NCI-H187 (cell line): ENCODE measurements at regions not wholly inside any gene's neighbourhood (a gene's known extent, or its start where the extent isn't known, plus 50 kb on each side); places are given as distances from the start of the nearest gene placed in this dataset.
A peak's percentile ranks its signal among the peaks of the same experiment; 100 is the strongest.
"Not testable (repeated sequence)": the region's sequence is repeated elsewhere in the genome, so short reads cannot be mapped to it uniquely, and the experiment has no call there.

Source experiments
- DNase-seq, 2 experiments: peaks; one replicate each; lab custom pipeline; 2025; lab: John Stamatoyannopoulos, UW

DNA sequence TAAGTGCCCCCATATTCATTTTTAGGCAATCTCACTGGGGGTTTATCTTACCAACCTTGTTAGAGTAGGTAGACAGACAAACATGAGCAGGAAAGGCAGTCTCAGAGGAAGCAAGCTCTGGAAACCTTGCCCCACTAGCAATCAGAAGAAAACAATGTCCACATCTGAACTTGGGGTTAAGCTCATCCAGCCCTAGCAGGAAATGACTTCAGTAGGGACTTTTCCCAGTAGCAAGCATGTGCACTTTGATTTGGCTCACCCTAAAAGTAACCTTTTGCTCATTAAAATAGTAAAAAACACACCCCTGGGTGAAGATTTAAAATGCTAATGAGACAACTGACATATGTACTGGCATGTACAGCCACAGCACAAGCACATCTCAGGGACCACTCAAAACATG, 175.5 kb downstream of the AKAIN1 start:
- no peak for DNase-seq

DNA sequence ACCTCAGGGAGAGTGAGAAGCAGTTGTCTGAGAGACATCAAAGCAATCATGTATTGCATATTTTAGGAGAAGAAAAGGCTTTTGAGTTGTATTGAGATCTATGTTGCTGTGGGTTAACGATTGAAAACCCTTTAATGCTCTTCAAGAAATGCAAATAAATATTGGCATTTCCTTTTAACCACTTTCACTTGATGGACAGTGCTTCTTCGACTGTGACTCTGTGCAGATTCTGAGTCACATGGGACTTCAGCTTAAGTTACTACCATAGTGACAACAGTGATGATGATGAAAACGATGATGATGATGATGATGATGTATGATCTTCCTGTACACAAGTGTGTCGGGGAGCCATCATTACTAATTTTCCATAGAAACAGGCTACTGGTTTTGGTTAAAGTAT, 181.8 kb downstream of the AKAIN1 start:
- DNase-seq = no peak

DNA sequence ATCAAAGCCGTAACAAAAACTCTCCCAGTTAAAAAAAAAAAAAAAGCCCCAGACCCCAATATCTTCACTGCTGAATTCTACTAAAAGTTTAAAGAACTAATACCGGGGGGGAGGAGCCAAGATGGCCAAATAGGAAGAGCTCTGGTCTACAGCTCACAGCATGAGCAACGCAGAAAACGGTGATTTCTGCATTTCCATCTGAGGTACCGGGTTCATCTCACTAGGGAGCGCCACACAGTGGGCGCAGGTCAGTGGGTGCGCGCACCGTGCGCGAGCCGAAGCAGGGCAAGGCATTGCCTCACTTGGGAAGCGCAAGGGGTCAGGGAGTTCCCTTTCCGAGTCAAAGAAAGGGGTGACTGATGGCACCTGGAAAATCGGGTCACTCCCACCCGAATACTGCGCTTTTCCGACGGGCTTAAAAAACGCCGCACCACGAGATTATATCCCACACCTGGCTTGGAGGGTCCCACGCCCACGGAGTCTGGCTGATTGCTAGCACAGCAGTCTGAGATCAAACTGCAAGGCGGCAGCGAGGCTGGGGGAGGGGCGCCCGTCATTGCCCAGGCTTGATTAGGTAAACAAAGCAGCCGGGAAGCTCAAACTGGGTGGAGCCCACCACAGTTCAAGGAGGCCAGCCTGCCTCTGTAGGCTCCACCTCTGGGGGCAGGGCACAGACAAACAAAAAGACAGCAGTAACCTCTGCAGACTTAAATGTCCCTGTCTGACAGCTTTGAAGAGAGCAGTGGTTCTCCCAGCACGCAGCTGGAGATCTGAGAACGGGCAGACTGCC, 192.8 kb downstream of the AKAIN1 start:
- DNase-seq = not testable (repeated sequence)

DNA sequence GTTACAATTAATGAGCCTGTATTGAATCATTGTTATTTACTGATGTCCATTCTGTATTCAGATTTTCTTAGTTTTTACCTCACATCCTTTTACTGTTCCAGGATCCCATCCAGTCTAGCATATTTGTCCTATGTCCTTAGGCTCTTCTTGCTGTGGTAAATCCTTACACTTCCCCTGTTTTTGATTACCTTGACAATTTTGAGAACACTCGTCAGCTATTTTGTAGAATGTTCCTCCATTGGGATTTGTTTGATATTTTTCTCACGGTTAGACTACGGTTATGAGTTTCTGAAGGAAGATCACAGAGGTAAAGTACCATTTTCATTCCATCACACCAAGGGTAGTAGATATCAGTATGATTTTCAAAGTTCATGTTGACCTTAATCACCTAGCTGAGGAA, 202.3 kb downstream of the AKAIN1 start:
- DNase-seq = no peak

DNA sequence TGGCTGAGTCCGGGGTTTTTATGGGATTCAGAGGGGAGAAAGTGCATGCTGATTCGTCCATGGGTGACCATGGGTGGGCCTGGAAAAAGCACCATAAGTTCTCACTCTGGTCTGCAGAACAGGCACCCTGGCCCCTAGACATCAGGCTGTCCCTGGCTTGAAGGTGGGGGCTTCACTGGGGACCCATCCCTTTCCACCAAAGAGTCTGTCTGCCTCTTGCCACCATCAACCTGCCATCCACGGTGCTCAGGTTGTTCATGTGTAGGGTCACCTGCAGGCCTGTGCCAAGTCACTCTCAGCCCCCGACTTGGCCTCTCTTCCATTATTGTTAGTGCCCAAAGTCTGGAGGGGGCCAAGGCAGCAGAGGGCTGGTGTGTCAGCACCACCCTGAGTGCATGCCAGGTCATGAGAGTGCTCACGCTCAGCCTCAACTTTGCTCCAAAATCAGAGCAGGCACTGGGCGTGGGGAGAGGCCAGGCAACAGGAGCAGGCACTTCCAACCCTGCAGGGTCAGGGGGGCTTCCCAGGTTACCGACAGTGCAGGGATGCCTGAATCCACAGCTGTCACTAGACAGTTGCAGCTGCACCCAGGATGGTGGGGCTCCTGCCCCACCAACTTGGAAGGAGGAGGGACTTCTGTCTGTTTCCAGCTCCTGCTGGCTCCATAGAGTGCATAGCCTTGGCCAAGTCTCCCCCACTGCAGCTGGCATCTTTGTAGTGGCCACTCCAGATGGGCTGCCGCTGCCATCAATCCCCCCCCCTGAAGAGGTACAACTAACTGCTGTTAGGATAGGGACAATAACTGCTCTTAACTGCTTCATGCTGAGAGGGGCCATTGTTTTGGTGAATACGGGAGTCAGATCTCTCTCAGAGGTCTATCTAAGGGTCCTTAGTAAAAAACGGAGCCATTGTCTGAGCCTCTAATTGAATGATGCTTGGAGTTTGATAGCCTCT, 209.3 kb downstream of the AKAIN1 start:
- peak; percentile 19 to 28 for DNase-seq

DNA sequence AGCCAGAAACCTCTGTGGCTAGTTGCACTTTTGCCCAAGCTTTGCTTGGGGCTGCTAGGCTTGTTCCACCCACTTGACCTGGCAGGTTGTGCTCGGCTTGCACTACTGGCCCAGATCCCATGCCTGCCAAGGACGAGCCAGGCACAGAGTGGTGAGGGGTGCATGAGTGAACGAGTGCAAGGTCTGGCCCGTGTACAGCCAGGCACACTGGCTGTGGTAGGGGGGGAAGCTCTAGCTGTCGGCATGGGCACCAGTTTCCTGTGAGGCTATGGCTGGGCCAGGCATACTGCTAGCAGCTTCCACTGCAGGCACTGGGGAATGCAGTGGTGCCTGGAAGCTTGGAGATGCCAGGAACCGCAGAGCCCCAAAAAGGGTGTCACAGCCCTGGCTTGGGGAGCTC, 210.4 kb downstream of the AKAIN1 start:
- no peak for DNase-seq

DNA sequence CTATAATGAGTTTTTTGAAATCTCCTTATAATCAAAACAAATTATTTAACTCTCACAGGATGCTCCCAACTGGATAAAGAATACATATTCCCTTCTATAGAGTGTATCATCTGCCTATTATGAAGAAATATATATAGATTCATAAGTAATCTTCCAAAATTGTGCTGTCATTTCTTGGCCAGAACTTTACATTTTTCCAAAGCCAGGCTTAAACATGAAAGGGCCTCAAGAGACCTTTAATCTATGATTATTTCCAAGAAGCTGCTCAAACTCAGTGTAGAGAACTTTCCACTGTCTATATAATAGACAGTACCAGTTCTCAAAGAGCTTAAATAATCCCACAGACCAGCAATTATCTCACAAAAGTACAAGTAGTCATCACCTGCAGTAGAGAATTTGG, 211.0 kb downstream of the AKAIN1 start:
- no peak for DNase-seq

DNA sequence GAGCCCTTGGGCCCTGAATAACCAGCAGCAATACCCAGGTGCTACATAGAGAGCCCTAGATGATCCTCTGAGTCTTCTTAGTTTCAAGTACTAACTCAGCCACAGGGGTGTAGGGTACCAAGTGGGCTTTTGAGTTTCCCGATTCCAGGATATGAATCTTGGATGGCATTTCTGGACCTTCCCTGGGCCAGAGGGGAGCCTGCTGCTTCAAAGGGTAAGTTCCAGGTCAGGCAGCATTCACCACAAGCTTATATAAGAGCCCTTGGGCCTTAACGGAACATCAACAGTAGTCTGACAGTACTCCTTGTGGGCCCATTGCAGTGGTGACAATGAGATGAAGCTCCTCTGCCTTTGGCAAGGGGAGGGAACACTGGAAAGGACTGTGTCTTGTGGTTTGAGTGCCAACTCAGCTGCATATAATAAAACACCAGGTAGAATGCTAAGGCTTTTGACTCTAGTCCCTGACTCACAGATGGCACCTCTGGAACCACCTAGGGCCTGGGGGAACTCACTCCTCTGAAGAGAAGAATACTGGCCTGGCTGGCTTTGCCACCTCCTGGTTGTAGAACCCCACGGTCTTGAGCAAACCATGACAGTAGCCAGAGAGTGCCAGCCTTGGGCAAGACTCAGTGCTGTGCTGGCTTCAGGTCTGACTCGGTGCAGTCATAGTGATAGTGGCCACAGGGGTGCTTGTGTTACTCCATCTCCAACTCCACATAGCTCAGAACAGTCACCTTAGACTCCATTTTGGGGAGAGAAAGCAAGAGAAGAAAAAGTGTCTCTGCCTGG, 235.7 kb downstream of the AKAIN1 start:
- no peak for DNase-seq

DNA sequence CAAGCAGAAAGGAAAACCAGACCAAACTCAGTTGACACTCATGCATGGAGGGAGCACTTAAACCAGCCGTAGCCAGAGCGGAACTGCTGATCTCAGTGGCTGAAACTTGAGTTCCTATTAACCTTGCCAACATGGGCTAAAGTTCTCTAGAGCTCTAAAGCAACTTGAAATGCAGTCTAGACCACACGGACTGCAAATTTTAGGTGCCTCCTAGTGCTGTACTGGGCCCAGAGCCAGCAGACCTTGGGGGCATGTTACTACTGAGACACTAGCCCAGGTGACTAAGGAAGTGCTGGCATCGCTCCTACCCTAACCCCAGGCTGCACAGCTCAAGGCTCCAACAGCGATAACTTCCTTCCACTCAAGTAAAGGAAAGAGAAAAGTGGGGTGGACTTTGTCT, 236.5 kb downstream of the AKAIN1 start:
- DNase-seq = no peak

DNA sequence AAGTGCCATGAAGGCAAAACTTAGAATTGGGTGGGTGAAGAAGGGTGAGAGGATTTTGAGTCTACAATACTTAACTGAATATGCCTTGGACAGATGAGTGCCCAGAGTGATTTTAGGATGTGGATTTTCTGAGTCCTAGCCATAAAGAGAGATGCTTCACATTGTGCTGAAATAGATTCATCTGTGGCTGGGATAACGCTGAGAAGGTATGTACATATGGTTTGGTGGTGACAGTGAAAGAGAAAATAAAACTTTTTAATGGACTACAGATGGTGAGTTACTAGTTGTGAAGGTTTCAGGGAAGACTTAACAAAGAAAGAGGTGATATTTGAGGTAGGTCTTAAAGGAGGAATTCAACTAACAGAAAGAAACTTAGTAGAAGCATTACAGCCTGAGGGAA, 265.8 kb downstream of the AKAIN1 start:
- DNase-seq = no peak

DNA sequence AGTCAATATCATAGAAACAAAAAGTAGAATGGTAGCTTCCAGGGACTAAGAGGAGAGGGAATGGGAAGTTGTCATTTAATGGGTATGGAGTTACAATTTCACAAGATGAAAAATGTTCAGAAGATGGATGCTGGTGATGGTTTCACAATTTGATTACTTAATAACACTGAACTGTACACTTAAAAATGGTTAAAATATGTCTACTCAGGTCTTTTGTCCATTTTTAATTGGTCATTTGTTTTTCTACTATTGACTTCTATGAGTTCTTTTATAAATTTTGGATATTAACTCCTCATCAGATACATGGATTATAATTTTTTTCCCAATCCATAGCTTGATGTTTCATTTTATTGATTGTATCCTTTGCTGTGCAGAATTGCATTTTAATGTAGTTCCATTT, 275.5 kb downstream of the AKAIN1 start:
- DNase-seq = no peak

DNA sequence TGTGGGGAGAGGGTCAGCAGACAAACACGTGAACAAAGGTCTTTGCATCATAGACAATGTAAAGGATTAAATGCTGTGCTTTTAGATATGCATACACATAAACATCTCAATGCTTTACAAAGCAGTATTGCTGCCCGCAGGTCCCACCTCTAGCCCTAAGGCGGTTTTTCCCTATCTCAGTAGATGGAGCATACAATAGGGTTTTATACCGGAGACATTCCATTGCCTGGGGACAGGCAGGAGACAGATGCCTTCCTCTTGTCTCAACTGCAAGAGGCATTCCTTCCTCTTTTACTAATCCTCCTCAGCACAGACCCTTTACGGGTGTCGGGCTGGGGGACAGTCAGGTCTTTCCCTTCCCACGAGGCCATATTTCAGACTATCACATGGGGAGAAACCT, 279.5 kb downstream of the AKAIN1 start:
- not testable (repeated sequence) for DNase-seq

DNA sequence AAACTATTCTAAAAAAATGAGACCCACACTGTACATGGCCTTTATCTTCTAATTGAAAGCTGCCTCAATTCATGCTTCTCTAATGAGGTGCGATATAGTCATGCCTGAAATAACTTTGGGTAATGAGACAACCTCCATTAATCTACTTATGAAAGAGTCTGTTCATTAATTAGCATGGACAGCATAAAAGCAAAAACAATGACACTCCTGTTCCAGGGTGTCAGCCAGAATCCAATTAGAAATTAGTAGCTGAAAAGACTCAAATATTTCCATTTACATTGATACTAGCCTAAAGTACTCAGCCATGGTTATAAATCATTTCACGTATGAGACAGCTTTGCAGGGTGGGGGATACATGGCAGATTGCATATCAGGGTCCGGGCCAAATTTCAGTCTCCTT, 288.7 kb downstream of the AKAIN1 start:
- no peak for DNase-seq

DNA sequence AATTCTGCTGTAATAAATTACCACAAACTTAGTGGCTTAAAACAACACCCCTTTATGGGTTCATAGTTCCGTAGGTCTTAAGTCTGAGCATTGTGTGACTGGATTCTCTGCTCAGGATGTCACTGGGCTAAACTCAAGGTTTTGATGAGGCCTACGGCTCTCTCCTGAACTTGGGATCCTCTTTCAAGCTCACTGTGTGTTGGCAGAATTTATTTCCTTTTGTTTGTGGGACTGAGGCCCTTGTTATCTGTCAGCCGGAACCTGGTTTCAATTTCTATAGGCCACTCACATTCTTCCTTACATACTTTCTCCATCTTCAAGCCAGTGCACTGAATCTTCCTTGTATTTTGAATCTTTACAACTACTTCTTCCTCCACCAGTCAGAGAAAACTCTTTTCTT, 290.2 kb downstream of the AKAIN1 start:
- DNase-seq = no peak

DNA sequence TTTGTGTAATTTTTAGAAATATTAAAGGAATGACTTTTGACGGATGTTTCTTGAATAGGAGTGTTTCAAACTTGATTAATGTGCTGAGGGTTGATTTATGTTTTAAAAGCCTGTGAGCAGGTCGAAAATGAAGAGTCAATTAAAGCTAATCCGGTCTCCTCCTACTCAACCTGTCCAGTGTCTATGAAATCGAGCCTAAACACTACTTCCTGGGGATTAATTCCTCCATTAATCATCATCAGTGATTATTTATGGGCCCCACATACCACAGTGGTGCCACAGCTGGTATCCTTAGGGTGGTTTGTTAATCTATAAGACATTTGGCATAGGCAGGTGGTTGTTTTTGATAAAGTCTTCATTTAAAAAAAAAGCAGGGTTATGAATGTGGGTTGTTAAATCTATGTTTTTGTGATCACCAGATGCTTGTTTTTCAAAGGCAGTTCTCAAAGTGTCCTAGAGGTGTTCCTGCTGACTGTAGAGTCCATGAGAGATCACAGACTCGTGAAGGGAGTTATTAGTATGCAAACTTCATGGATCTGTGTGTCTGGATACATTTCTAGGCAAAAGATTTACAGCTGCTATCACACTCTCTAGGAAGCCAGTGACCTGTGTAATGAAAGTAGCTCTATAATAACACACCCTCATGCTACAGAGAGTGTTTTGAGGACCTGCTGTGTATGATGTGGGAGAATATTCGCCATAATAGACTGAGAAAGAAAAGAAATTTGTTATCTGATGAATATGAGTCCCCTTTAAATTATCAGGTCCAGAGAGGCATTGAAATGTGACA, 308.6 kb downstream of the AKAIN1 start:
- DNase-seq = no peak

DNA sequence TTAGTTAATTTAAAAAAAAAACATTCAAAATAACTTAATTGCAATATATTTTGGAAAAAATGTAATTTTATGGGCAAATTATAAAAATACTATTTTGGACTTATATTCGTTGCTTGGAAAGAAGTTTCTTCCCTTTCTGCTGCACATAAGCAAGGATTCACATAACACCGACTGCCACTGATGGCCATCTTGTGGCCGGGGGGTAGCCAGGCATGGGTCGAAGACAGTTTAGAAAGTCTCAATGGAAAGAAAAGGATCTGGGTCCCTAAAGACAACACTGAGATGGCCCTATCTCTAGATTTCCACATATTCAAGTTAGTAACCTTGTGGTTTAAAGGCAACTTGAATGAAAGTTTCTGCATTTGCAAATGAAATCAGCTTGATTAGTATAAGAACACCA, 318.6 kb downstream of the AKAIN1 start:
- DNase-seq = no peak

DNA sequence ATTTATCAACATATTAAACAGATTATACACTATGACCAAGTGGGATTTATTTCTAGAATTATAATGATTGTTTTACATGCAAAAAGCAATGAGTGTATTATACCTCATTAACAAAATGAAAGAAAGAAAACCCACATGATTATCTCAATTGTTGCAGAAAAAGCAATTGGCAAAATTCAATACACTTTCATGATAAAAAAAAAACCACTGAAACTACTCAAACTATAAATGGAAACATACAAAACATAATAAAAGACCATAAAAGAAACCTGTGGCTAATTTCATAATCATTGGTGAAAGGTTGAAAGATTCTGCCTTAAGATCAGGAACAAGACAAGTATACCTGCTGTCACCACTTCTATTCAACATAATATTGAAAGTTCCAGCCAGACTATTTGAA, 325.9 kb downstream of the AKAIN1 start:
- DNase-seq = no peak

DNA sequence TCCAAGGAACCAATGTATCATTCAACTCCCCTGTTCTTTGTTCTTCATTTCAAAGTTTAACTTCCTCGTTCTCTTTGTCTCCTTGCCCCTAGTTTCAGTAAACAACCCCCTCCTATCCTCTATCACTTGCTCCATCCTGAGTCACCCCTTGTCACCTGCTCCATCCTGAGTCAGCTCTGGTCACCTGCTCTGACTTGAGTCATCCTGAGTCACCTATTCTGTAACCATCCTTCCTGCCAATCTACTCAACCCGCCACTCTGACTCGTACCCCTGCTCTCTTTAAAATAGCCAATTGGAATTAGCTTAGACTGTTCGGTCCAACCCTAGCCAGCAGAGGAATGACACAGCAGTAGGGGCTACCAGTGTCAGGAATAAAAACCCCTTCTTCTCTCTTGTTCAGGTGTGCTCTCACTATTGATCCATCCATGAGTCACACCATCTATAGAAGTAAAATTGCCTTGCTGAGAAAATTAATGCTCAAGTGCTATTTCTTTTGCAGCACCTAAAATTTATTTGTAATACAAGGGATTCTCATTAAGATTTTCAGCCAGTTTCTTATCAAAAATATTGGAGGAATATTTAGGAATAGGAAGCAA, 326.8 kb downstream of the AKAIN1 start:
- DNase-seq = no peak

DNA sequence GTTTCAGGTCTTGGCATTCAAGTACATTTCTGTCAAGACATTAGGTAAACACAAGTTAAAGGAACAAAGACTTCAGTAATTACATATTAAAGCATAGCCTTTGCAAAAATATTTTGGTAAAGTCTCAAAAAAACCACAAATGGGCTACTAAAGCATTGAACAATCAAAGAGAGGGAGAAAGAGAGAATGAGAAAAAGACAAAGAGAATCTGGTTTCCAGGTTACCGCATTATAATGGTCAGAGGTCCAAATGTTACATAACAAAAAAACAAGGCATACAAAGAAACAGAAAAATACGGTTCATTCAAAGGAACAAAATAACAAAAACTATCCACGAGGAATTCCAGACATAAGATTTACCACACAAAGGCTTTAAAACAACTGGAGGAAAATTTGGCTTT, 327.9 kb downstream of the AKAIN1 start:
- no peak for DNase-seq

DNA sequence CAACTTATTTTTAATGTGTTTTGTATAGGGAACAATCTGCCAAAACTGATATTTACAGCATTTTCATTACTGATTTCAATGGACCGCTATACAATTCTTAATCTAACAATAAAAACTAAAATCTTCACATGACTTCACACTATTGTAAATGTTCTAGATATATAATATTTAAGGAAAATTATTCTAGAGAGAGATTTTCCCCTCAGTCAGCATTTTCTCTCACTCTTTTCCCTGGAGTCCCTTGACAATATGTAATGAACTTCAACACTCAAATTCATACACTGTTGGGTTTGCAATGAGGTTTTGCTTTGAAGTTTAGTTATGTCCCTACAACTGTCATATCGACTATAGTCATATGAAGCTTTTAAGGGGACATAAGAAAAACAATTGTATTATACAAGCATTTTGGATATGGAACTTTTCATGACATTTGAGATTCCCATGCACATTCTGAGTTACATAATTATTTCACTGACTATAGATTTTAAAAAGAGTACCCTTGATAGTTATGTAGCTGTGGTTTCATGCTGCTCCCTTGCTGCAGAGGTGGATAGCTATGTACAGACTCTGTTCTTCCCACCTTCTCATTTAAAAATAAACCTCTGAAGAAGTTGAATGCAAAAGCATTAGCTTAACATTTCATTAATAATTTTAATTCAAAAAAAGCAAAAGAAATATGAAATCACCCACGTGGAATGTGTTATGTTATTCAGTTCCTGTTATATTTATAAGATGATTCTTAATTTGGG, 338.5 kb downstream of the AKAIN1 start:
- DNase-seq = no peak
